Choroid plexus epithelial cell (primary cell): ENCODE measurements at regions not wholly inside any gene's neighbourhood (a gene's known extent, or its start where the extent isn't known, plus 50 kb on each side); places are given as distances from the start of the nearest gene placed in this dataset.

ENCODE experiments used
- DNase-seq: peaks from one replicate; pipeline ENCODE4 v3.0.0-alpha.2; 2010; ENCODE audit warnings: low read depth
- H3K4me3 ChIP-seq: 2 replicates; pipeline ENCODE4 v1.5.1; 2011; ENCODE audit warnings: low read depth, mild to moderate bottlenecking, control low read depth, low read length, moderate library complexity
- CTCF ChIP-seq: conservative IDR thresholded peaks from 2 replicates; pipeline ENCODE4 v1.5.1; 2011; ENCODE audit warnings: low read depth, mild to moderate bottlenecking, control low read depth, inconsistent platforms, low read length, moderate library complexity

- H3K4me3 ChIP-seq = no peak overlapping the region
- no peak for DNase-seq
- TF ChIP-seq CTCF = no peak
Measured at GRCh38 chr7:22882106-22882505, 59.5 kb upstream of the TOMM7 start.

- no peak overlapping the region for H3K4me3 ChIP-seq
- no peak for TF ChIP-seq CTCF
- no peak for DNase-seq
Measured at GRCh38 chr7:22879709-22880306, 57.2 kb upstream of the TOMM7 start.

DNA sequence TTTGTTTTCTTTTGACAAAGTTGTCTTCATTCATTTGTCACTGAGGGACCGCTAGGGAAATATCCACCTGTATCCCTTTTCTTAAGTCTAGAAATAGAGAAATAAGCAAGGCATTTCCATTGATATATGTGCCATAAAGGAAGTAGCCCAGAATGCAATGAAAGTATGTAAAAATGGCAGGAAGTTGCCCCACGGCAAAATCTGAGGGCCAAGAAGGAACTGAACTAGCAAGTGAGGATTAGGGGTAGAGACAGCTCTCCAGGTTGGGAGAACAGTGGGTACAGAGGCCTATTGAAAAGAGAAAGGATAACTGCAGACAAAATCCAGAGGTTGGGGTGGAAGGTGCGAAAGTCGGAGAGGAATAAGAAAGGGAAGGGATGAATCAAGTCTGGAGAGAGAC is 56.6 kb upstream of the TOMM7 start:
- DNase-seq = no peak
- no peak overlapping the region for H3K4me3 ChIP-seq

DNA sequence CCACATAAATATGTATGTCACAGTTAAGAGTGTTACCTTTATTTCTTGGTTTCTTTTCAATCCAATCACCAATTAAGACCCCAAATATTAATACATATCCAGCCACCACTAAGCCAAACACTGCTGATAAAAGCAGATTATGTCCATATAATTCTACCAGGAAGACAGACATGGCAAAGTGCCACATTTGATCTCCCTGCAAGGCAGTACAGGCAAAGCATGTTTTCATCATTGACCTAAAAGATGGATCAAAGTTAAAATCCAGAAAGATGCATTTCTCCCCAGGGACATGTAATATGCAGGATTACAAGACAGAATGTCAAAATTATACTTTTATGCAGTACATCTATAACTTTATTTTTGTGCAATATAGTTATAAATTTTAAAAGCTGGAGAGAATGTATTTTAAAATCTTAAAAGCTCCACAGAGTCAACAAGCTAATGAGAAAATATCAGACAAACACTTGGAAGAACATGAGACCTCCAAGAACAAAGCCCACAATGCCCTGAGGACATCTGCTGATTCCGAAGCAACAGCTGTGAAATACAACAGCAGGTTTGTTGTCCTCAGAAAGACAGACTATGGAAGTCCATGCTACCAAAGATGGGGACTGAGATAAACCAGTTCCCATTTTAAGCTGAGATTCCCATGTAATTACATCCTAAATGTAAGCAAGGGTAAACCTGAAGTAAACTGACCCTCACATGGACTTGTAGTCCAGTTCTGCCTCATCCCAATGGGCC is 54.5 kb upstream of the TOMM7 start:
- no peak for DNase-seq
- no peak overlapping the region for H3K4me3 ChIP-seq
- TF ChIP-seq CTCF = no peak

More for the DNA sequence above, 56.6 kb upstream of the TOMM7 start:
- TF ChIP-seq CTCF = no peak

- TF ChIP-seq CTCF = no peak
- no peak for DNase-seq
- no peak overlapping the region for H3K4me3 ChIP-seq
Measured at GRCh38 chr7:22875470-22875869, 52.8 kb upstream of the TOMM7 start.

- no peak for TF ChIP-seq CTCF
- DNase-seq = no peak
- H3K4me3 ChIP-seq = no peak overlapping the region
Measured at GRCh38 chr7:22874904-22875303, 52.3 kb upstream of the TOMM7 start.
